Dedifferentiated amniotic fluid mesenchymal stem cell (primary cell): ENCODE measurements at regions not wholly inside any gene's neighbourhood (a gene's known extent, or its start where the extent isn't known, plus 50 kb on each side); places are given as distances from the start of the nearest gene placed in this dataset.

ENCODE experiments used
- DNase-seq: peaks from one replicate; pipeline ENCODE4 v3.0.0-alpha.2; 2016; ENCODE audit errors: extremely low spot score

DNA sequence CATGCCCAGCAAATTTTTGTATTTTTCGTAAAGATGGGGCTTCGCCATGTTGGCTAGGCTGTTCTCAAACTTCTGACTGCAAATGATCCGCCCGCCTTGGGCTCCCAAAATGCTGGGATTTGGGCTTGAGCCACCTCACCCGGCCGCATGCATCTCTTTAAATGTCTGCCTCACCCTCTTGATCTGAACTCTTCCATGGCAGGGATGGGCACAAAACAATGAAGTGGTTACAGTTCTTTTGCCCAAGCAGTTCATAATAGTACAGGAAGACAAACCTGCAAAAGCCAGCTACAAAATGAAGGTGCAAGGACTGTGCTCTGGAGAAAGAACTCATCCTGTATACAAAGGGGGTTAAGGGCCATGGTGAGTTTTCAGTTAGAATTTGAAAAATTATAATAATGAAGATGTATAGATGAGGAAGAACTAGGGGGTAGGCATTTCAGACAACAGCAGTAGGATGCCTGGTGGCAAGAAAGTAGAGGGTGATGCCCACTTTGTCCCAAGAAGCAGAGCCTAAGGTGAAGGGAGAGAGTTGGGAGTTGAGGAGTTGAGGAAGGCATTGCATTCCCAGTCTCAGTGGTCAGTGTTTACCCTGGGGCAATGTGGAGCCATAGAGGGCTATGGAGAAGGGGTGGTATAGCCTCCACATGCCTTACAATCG lies 160.8 kb upstream of the MYCN start:
- DNase-seq = no peak

- DNase-seq = no peak
Observed at GRCh38 chr2:15780234-15780633, 160.1 kb upstream of the MYCN start.

GRCh38 chr2:15780912-15781574 lies 159.3 kb upstream of the MYCN start:
- DNase-seq = no peak

DNA sequence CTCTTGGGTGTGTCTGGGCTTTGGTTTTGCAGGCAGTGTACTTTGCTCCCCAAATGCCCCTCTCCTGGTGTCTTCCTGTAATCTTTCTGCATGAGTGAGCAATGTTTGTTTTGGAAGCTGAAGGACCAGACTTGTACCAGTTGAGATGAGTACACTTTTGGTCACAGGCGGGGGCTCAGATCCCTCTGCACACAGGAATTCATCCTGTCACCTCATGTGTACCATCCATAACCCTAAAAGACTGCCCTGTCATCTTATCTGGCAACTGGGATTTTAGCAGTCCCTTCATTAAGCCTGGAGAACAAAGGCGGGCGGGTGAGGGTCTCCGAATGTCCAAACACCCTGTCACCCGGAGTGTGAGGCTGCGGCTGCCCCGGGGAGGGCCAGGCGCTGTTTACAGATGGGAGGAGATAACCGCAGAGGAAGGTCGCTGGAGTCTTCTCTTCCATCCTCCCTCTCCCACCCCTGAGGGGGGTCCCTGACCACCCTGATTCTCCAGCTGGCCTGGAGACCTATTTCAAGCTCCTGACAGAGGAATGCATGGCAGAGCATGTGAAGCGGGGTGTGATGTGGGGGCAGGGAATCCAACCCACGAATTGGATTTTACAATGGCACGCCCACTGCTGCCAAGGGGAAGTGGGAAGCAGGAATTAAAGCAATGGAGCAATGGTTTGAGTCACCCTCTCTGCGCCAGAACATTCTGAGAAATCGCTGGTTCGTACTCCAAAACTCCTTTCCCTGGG lies 158.2 kb upstream of the MYCN start:
- no peak for DNase-seq

DNA sequence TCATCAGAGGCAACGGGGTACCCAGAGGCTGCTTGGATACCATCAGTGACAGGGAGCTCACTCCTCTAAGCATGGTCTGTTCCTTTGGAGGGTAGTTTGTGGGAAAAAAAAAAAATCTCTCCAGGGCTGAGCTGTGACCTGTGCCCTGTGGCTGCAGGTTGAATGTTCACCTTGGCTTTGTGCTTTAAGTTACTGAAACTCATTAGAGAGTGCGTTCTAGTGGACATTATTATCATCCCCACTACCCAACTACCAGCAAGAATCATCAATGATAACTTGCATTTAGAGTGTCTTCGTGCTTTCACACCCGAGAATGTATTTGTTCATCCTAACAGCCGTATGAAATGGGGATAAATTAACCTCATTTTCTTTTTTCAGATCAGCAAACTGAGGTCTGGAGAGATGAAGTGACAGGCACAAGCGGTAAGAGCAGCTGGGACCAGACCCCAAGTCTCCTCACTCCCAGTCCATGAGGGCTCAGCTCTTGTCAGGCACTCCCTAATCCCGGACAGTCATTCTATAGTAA lies 157.5 kb upstream of the MYCN start:
- DNase-seq = no peak

GRCh38 chr2:15783489-15783888 lies 156.9 kb upstream of the MYCN start:
- DNase-seq = no peak

- DNase-seq = no peak
Observed at GRCh38 chr2:15784106-15784885, 156.1 kb upstream of the MYCN start.

DNA sequence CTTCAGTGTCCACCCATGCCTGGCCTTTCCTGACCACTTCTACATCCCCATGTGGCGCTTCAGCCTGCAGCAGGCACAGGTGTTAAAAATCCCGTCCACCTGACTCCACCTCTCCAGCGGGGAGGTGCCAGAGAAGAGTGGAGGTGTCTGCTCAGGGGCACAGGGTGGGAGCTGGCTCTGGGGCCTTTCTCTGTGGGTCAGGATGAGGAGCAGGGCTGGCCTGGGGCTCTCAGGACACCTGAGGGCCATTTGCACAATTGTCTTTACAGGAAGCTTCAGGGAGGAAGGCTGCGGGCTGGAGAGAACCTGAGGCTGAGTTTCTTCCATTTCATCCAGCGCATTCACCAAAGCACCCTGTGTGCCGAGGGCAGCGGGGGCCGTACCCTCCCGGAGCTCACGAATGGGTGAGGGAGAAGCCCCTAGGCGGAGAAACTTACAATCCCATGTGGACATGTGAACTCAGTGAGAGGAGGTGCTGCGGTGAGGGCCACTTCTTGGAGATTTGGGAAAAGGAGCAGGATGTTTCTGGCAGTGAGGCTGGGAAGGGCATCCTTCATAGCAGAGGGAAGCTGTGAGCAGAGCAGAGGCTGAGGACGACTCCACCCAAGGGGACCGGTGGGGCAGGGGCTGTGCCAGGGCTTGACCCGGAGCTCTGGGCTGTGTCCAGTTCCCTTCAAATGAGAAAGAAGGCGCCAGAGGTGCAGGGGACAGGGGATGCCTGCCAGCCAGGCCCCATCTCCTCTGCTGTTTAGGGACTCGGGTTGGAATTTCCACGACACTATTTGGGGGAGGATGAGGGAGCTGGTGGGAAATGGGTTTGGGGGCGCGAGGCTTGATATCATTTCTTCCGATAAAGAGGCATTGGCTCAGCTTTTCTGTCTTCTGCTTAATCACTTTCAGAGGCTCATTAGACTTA lies 155.2 kb upstream of the MYCN start:
- no peak for DNase-seq

GRCh38 chr2:15786003-15786654 lies 154.2 kb upstream of the MYCN start:
- DNase-seq = no peak

GRCh38 chr2:15786901-15787300 lies 153.4 kb upstream of the MYCN start:
- DNase-seq = no peak

DNA sequence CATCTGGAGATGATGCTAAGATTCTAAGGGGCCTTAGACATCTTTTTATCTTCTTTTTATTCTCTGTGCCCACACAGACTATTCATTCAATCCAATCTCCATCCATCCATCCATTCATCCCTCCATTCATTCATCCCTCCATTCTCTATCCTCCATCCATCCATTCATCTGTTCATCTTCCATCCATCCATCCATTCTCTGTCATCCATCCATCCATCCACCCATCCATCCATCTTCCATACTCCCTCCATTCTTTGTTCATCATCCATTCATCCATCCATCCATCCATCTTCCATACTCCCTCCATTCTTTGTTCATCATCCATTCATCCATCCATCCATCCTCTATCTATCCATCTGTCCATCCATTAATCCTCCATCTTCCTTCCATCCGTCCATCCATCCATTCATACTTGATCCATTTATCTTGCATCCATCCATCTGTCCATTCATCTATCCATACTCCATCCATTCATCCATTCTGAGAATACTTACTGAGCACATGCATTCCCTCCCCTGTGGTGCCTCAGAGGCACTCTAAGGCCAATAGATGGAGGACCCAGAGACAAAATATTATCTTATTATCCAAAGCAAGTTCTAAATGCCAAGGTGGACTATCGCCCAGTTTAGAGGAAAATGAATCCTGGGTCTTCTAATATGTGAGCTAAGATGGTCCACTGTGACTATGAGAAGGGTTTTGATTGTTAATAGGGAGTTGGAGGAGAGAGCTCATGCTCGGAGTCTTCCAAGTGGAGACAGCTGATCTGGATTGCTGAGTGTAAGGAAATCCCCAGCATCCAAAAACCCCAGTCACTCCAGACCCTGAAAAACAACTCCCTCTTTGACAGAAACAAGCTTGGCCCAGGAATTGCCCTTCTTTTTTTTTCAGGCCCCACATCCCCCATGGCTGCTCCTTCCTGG lies 152.6 kb upstream of the MYCN start:
- no peak for DNase-seq

DNA sequence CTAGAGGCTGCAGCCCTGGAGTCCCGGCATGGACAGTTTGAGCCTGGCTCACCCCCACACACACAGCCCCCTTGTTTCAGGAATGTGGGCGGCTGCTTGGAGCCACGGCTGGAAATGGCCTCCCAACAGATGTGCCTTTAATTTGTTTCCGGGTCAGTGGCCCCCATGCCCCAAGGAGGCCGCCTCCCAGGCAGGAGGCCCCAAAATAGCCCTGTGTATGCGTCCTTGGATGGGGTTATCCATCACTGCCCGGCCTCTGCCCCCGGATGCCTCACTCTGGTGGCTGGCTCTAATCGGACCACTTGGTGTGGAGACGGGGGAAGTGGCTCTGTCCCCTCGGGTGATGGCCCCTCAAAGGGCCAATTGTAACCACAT lies 151.9 kb upstream of the MYCN start:
- no peak for DNase-seq

GRCh38 chr2:15788830-15789229 lies 151.5 kb upstream of the MYCN start:
- no peak for DNase-seq

GRCh38 chr2:15789381-15790062 lies 150.8 kb upstream of the MYCN start:
- no peak for DNase-seq

DNA sequence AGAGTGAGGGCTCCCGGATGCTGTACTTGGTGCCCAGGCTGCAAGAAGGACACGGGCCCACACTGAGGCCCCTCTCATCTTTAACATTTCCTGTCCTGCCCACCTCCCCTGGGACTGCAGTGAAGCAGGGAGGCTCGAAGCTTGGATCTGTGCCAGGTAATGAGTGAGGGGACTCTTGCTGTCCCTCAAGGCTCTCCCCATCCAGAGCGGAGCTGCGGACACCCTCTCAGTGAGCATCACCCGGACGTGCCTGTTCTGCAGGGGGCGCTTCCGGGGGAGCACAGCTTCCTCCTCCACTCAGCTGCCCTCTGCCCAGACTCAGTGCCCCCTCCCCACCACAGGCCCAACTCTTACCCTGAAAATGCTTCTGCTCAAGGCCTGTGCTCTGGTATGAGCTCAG lies 150.0 kb upstream of the MYCN start:
- no peak for DNase-seq

GRCh38 chr2:15790838-15791237 lies 149.5 kb upstream of the MYCN start:
- DNase-seq = no peak

DNA sequence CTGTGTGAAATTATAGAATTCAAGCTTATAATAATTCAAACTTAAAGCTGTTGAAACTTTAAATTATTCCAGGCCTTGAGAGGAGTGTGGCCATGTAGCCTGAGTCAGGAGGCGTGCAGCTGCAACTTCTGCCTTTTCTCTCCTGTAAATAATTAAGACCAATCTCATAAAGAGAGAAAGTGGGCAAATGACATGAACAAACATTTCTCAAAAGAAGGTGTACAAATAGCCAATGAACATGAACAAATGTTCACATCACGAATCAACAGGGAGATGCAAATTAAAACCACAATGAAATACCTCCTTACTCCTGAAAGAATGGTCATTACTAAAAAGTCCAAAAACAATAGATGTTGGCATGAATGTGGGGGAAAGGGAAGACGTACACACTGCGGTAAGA lies 149.1 kb upstream of the MYCN start:
- no peak for DNase-seq

GRCh38 chr2:15792331-15792730 lies 148.0 kb upstream of the MYCN start:
- DNase-seq = no peak
